NCI-H2196 treated with DMSO at 0.1 percent for 48 hours (cell line): ENCODE measurements at regions not wholly inside any gene's neighbourhood (a gene's known extent, or its start where the extent isn't known, plus 50 kb on each side); places are given as distances from the start of the nearest gene placed in this dataset.

Experiments
- DNase-seq: peaks from one replicate; lab custom pipeline; 2025; ENCODE audit not compliant: unreplicated experiment; lab: John Stamatoyannopoulos, UW

GRCh38 chr9:129490583-129491486 is 130.1 kb downstream of the C9orf50 start:
- DNase-seq, result no peak

GRCh38 chr9:129489838-129490582 is 130.9 kb downstream of the C9orf50 start:
- no peak for DNase-seq

GRCh38 chr9:129487658-129488483 is 133.0 kb downstream of the C9orf50 start:
- no peak for DNase-seq

GRCh38 chr9:129486756-129487657 is 133.9 kb downstream of the C9orf50 start:
- no peak for DNase-seq

- DNase-seq, result no peak
These were observed 135.6 kb downstream of the C9orf50 start for GRCh38 chr9:129485145-129485774.

GRCh38 chr9:129484352-129485000 is 136.4 kb downstream of the C9orf50 start:
- no peak for DNase-seq

GRCh38 chr9:129483415-129484351 is 137.2 kb downstream of the C9orf50 start:
- no peak for DNase-seq

GRCh38 chr9:129482521-129483414 is 138.1 kb downstream of the C9orf50 start:
- DNase-seq, result peak; percentile 51

- no peak for DNase-seq
These were observed 138.9 kb downstream of the C9orf50 start for GRCh38 chr9:129481810-129482511.

- no peak for DNase-seq
These were observed 139.5 kb downstream of the C9orf50 start for GRCh38 chr9:129481424-129481809.

- DNase-seq, result no peak
These were observed 140.2 kb downstream of the C9orf50 start for GRCh38 chr9:129480745-129481144.

GRCh38 chr9:129480227-129480626 is 140.7 kb downstream of the C9orf50 start:
- no peak for DNase-seq

- no peak for DNase-seq
These were observed 141.3 kb downstream of the C9orf50 start for GRCh38 chr9:129479631-129480011.

GRCh38 chr9:129478961-129479630 is 141.8 kb downstream of the C9orf50 start:
- no peak for DNase-seq

- DNase-seq, result no peak
These were observed 142.4 kb downstream of the C9orf50 start for GRCh38 chr9:129478461-129478860.
